Endodermal cell (in vitro differentiated cells): ENCODE measurements at regions not wholly inside any gene's neighbourhood (a gene's known extent, or its start where the extent isn't known, plus 50 kb on each side); places are given as distances from the start of the nearest gene placed in this dataset.
"Not testable (repeated sequence)": the region's sequence is repeated elsewhere in the genome, so short reads cannot be mapped to it uniquely, and the experiment has no call there.

Experiments
- DNase-seq: peaks from one replicate; pipeline ENCODE4 v3.0.0-alpha.2; 2017
- H3K27ac ChIP-seq: 2 replicates; pipeline ENCODE4 v1.5.1; 2013; ENCODE audit warnings: mild to moderate bottlenecking, low read depth, low read length, moderate library complexity
- H3K27me3 ChIP-seq: 2 replicates; pipeline ENCODE4 v1.6.1; 2013; ENCODE audit warnings: mild to moderate bottlenecking, low read length, moderate library complexity; ENCODE audit not compliant: insufficient read depth, control insufficient read depth, poor library complexity, severe bottlenecking
- H3K36me3 ChIP-seq: 2 replicates; pipeline ENCODE4 v1.7.0; 2013; ENCODE audit warnings: mild to moderate bottlenecking, low read length, moderate library complexity; ENCODE audit not compliant: control insufficient read depth, insufficient read depth
- H3K4me1 ChIP-seq: one replicate; pipeline ENCODE4 v1.7.0; 2013; ENCODE audit warnings: low read length; ENCODE audit not compliant: control insufficient read depth, insufficient read depth
- H3K4me3 ChIP-seq: 2 replicates; pipeline ENCODE4 v1.5.1; 2013; ENCODE audit warnings: mild to moderate bottlenecking, low read length, moderate library complexity
- H3K9ac ChIP-seq: 2 replicates; pipeline ENCODE4 v1.6.1; 2013; ENCODE audit warnings: mild to moderate bottlenecking, low read length, moderate library complexity; ENCODE audit not compliant: poor library complexity, severe bottlenecking; ENCODE audit errors: extremely low read depth
- H3K9me3 ChIP-seq: 2 replicates; pipeline ENCODE4 v1.6.1; 2013; ENCODE audit warnings: mild to moderate bottlenecking, low read length, moderate library complexity; ENCODE audit not compliant: control insufficient read depth
- H3K27ac Mint-ChIP-seq: 2 replicates; pipeline ENCODE4 v1.8.0; 2020; ENCODE audit warnings: mixed read lengths
- H3K27me3 Mint-ChIP-seq: 2 replicates; pipeline ENCODE4 v1.8.0; 2021; ENCODE audit warnings: mild to moderate bottlenecking, mixed read lengths; ENCODE audit not compliant: insufficient read depth
- H3K36me3 Mint-ChIP-seq: 2 replicates; pipeline ENCODE4 v1.8.0; 2020; ENCODE audit warnings: low read depth, mixed read lengths
- H3K4me1 Mint-ChIP-seq: 2 replicates; pipeline ENCODE4 v1.8.0; 2020; ENCODE audit warnings: mixed read lengths
- H3K4me3 Mint-ChIP-seq: 2 replicates; pipeline ENCODE4 v1.8.0; 2020; ENCODE audit warnings: mild to moderate bottlenecking, moderate library complexity, mixed read lengths
- H3K9me3 Mint-ChIP-seq: 2 replicates; pipeline ENCODE4 v1.8.0; 2020; ENCODE audit warnings: mild to moderate bottlenecking, mixed read lengths
- CTCF ChIP-seq: fragments of 200-600 bp; sonication (generic); conservative IDR thresholded peaks from 2 replicates; pipeline ENCODE4 v1.5.0; 2021; ENCODE audit warnings: antibody characterized with exemption, mild to moderate bottlenecking
- WGBS, 2 experiments: methylation state at CpG; one replicate each; pipeline versions ENCODE4 v1.1.5 to v1.1.7; 2013; ENCODE audit warnings: missing lambda C conversion rate in 2 of 2, mixed read lengths in 1 of 2; ENCODE audit not compliant: insufficient coverage in 1 of 2, insufficient read length in 1 of 2; 5-methylcytosine and 5-hydroxymethylcytosine counted together

GRCh38 chr17:21611443-21611842 lies 80.9 kb upstream of the KCNJ18 start:
- H3K9ac ChIP-seq, H3K4me3 Mint-ChIP-seq, H3K27me3 Mint-ChIP-seq, H3K4me1 Mint-ChIP-seq, H3K36me3 Mint-ChIP-seq, H3K4me3 ChIP-seq, H3K9me3 ChIP-seq, H3K36me3 ChIP-seq, DNase-seq, H3K27ac Mint-ChIP-seq, H3K27me3 ChIP-seq, H3K27ac ChIP-seq, H3K4me1 ChIP-seq: not testable (repeated sequence)
- WGBS, 2 experiments = 89 to 94% methylated on average over 8 of the region's 8 CpGs
- peaks cover 70% of the 10 kb centered on the region for H3K9me3 Mint-ChIP-seq

- peaks cover 70% of the 10 kb centered on the region for H3K9me3 Mint-ChIP-seq
- H3K9me3 ChIP-seq, H3K4me1 ChIP-seq, H3K4me1 Mint-ChIP-seq, DNase-seq, H3K36me3 Mint-ChIP-seq, H3K4me3 ChIP-seq, H3K27me3 Mint-ChIP-seq, H3K36me3 ChIP-seq, H3K27ac Mint-ChIP-seq, H3K4me3 Mint-ChIP-seq, H3K27me3 ChIP-seq, H3K27ac ChIP-seq, H3K9ac ChIP-seq: not testable (repeated sequence)
- 83 to 84% methylated on average over 20 to 28 of the region's 28 CpGs for WGBS, 2 experiments
Observed at GRCh38 chr17:21612123-21613070, 79.9 kb upstream of the KCNJ18 start.

- Mint-ChIP-seq H3K27me3 (no peaks in the 10 kb centered on the region), H3K36me3 (peaks cover 4% of the 10 kb centered on the region), H3K4me1 (no peaks in the 10 kb centered on the region), H3K9me3 (peaks cover 69% of the 10 kb centered on the region), H3K27ac (no peak overlapping the region), H3K4me3 (no peak overlapping the region)
- Histone ChIP-seq H3K9me3 (peaks cover 6% of the 10 kb centered on the region), H3K4me1 (no peaks in the 10 kb centered on the region), H3K27ac (no peak overlapping the region), H3K36me3 (no peaks in the 10 kb centered on the region), H3K4me3 (no peak overlapping the region), H3K9ac (no peak overlapping the region), H3K27me3 (no peaks in the 10 kb centered on the region)
- WGBS, 2 experiments = 85% methylated on average over 8 of the region's 8 CpGs; no CpG with 5 or more reads in 1 of the 2 experiments
- no peak for TF ChIP-seq CTCF
- DNase-seq = no peak
Observed at GRCh38 chr17:21613071-21613429, 79.3 kb upstream of the KCNJ18 start.

GRCh38 chr17:21626987-21627386 lies 65.3 kb upstream of the KCNJ18 start:
- H3K4me1 Mint-ChIP-seq, H3K27ac ChIP-seq, H3K27me3 ChIP-seq, H3K27me3 Mint-ChIP-seq, H3K9me3 ChIP-seq, H3K36me3 Mint-ChIP-seq, H3K4me3 ChIP-seq, H3K4me1 ChIP-seq, H3K36me3 ChIP-seq, DNase-seq, H3K4me3 Mint-ChIP-seq, H3K9ac ChIP-seq, H3K27ac Mint-ChIP-seq: not testable (repeated sequence)
- H3K9me3 Mint-ChIP-seq = peaks cover 55% of the 10 kb centered on the region
- 91% methylated on average over 3 of the region's 3 CpGs; no CpG with 5 or more reads in 1 of the 2 experiments for WGBS, 2 experiments
